ENCODE measurements at regions not wholly inside any gene's neighbourhood (a gene's known extent, or its start where the extent isn't known, plus 50 kb on each side); places are given as distances from the start of the nearest gene placed in this dataset.

GRCh38 chr11:70688142-70688541, 289.8 kb downstream of the CTTN start:
- Histone ChIP-seq H3K36me3 (no peaks in the 10 kb centered on the region), H3K27me3 (no peaks in the 10 kb centered on the region), H3K4me3 (no peak overlapping the region), H3K27ac (no peak overlapping the region), H3K9me3 (peaks cover 0 to 4% (median 0%) of the 10 kb centered on the region in 4 donors), H3K4me1 (no peaks in the 10 kb centered on the region)
- no peak for DNase-seq (ENCODE audit: low spot score in 2 of 2)
- 86 to 89% methylated on average over 7 to 8 of the region's 8 CpGs for WGBS, 2 donors
- TF ChIP-seq, protein P1, sequence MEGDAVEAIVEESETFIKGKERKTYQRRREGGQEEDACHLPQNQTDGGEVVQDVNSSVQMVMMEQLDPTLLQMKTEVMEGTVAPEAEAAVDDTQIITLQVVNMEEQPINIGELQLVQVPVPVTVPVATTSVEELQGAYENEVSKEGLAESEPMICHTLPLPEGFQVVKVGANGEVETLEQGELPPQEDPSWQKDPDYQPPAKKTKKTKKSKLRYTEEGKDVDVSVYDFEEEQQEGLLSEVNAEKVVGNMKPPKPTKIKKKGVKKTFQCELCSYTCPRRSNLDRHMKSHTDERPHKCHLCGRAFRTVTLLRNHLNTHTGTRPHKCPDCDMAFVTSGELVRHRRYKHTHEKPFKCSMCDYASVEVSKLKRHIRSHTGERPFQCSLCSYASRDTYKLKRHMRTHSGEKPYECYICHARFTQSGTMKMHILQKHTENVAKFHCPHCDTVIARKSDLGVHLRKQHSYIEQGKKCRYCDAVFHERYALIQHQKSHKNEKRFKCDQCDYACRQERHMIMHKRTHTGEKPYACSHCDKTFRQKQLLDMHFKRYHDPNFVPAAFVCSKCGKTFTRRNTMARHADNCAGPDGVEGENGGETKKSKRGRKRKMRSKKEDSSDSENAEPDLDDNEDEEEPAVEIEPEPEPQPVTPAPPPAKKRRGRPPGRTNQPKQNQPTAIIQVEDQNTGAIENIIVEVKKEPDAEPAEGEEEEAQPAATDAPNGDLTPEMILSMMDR (IDR thresholded peaks at IDR 0.05): no peak

- no peaks in the 10 kb centered on the region for H3K27me3 ChIP-seq
- no peak overlapping the region for H3K4me3 ChIP-seq
- DNase-seq (ENCODE audit: low spot score in 2 of 2): no peak
- 79 to 89% methylated on average over 6 of the region's 6 CpGs for WGBS, 2 donors
- H3K36me3 ChIP-seq: no peaks in the 10 kb centered on the region
- H3K27ac ChIP-seq: no peak overlapping the region
- H3K4me1 ChIP-seq: no peaks in the 10 kb centered on the region
- TF ChIP-seq POLR2A (IDR thresholded peaks at IDR 0.05): no peak
- TF ChIP-seq, protein P1 (IDR thresholded peaks at IDR 0.05): no peak
- no peak for TF ChIP-seq EP300 (IDR thresholded peaks at IDR 0.05)
- peaks cover 0 to 4% (median 0%) of the 10 kb centered on the region in 4 donors for H3K9me3 ChIP-seq
These were observed 291.4 kb downstream of the CTTN start for GRCh38 chr11:70689764-70690163.

DNA sequence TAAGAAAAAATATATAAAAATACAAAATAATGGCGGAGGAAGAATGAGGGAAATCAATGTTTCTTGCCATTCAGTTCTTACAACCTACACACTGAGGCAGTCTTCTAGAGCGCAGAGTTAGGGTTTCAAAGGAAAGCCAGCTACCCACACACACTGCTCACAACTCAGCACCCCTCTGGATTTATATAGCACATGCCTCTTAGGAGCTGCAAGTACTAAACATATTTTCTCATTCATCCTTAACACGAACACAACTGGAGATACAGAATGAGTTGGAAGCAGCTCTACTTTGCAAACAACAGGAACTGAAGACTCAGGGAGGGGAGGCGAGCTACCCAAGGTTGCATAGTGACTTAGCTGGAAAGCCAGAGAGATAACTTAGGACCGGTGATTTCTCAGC, 293.8 kb downstream of the CTTN start:
- TF ChIP-seq EP300 (IDR thresholded peaks at IDR 0.05) (no peak), POLR2A (IDR thresholded peaks at IDR 0.05) (no peak)
- TF ChIP-seq, protein P1 (IDR thresholded peaks at IDR 0.05): no peak
- 85 to 87% methylated on average over 5 of the region's 5 CpGs for WGBS, 2 donors
- DNase-seq (ENCODE audit: low spot score in 2 of 2): no peak

GRCh38 chr11:70694371-70694770, 296.0 kb downstream of the CTTN start:
- Histone ChIP-seq H3K4me1 (no peaks in the 10 kb centered on the region), H3K4me3 (no peak overlapping the region), H3K27ac (no peak overlapping the region), H3K36me3 (no peaks in the 10 kb centered on the region), H3K9me3 (peaks cover 0 to 4% (median 0%) of the 10 kb centered on the region in 4 donors), H3K27me3 (no peaks in the 10 kb centered on the region)
- 73 to 80% methylated on average over 1 of the region's 1 CpG for WGBS, 2 donors
- no peak for DNase-seq (ENCODE audit: low spot score in 2 of 2)
- TF ChIP-seq, protein P1 (IDR thresholded peaks at IDR 0.05): no peak
- no peak for TF ChIP-seq POLR2A (IDR thresholded peaks at IDR 0.05)
- no peak for TF ChIP-seq EP300 (IDR thresholded peaks at IDR 0.05)

More for the DNA sequence above, 293.8 kb downstream of the CTTN start:
- no peak overlapping the region for H3K4me3 ChIP-seq
- no peaks in the 10 kb centered on the region for H3K27me3 ChIP-seq
- no peaks in the 10 kb centered on the region for H3K4me1 ChIP-seq
- H3K9me3 ChIP-seq: peaks cover 0 to 4% (median 0%) of the 10 kb centered on the region in 4 donors
- no peak overlapping the region for H3K27ac ChIP-seq
- H3K36me3 ChIP-seq: no peaks in the 10 kb centered on the region

- no peak overlapping the region for H3K27ac ChIP-seq
- no peak for TF ChIP-seq EP300 (IDR thresholded peaks at IDR 0.05)
- TF ChIP-seq, protein P1 (IDR thresholded peaks at IDR 0.05): no peak
- TF ChIP-seq POLR2A (IDR thresholded peaks at IDR 0.05): no peak
- H3K27me3 ChIP-seq: no peaks in the 10 kb centered on the region
- H3K36me3 ChIP-seq: no peaks in the 10 kb centered on the region
- H3K4me3 ChIP-seq: no peak overlapping the region
- peaks cover 0 to 4% (median 0%) of the 10 kb centered on the region in 4 donors for H3K9me3 ChIP-seq
- DNase-seq (ENCODE audit: low spot score in 2 of 2): no peak
- H3K4me1 ChIP-seq: no peaks in the 10 kb centered on the region
- WGBS, 2 donors: 84 to 89% methylated on average over 13 of the region's 13 CpGs
These were observed 297.0 kb downstream of the CTTN start for GRCh38 chr11:70695086-70695960.
